Stimulated activated CD4-positive, alpha-beta T cell treated with anti-CD3 and anti-CD28 coated beads, Interleukin-12 subunit alpha, Interleukin-12 subunit beta, amount 100 ng/mL, for 4 hours (primary cell): ENCODE measurements at regions not wholly inside any gene's neighbourhood (a gene's known extent, or its start where the extent isn't known, plus 50 kb on each side); places are given as distances from the start of the nearest gene placed in this dataset.

Experiments used
- DNase-seq: peaks from one replicate; pipeline ENCODE4 v3.0.0-alpha.2; 2020

DNA sequence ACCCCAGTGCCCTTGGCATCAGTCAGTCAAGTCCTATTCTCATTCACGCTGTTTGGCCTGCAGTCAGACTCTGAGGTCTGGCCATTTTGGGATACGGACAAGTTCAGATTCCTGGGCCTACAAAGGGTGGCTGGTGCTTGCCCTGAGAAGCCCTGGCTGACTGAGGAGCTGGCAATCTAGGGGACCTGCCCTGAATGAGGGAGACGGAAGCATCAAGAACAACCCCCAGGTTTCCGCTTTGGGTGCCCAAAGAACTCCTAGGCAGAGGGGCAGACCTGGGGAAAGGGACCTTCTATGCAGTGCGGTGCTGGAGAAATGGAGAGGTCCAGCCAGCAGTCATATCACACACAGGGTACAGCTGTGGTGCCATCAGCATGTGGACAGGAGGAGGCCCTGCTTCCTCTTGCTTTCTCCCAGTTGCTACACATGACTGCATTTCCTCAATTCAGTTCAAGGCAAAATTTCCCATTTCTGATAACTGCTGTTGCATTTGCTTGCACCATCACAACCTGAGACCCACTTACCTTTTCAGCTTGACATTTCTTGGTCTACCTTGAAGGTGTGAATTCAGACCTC, 70.9 kb upstream of the LGALSL start:
- DNase-seq, result no peak

DNA sequence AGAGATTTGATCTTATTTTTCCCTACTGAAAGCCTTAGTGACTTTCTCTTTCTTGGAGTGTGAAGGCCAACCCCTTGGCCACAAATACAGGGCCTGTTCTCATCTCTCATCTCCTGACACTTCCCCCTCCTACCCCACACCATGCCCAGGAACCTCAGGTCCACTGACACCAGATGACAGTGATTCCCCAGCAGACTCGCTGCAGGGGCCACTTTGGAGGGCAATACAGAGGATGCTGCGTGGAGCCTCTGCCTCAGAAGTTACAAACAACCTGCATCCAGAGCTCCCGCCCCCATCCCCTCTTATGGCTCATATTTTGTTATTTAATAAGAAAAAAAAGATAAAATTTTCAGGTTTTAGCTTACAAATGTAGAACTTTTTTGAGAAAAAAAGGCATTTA, 70.1 kb upstream of the LGALSL start:
- DNase-seq, result no peak

DNA sequence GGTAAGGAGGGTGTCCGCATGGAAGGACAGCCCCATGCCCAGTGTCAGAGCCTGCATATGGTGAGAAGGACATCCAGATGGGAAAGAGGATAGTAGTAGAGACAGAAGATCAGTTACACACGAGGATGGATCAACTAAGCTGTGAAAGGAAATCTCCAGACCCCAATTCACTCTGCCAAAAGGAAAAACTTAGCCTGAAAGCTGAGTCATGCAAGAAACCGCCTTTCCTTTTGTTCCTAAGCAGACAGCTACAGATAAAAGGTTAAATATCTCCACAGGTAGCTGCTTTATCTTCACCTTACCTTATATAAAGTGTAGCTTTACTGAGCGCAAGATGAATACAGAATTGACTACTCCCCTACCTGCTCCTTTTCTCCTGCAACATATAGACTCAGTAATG, 67.3 kb upstream of the LGALSL start:
- DNase-seq, result no peak

DNA sequence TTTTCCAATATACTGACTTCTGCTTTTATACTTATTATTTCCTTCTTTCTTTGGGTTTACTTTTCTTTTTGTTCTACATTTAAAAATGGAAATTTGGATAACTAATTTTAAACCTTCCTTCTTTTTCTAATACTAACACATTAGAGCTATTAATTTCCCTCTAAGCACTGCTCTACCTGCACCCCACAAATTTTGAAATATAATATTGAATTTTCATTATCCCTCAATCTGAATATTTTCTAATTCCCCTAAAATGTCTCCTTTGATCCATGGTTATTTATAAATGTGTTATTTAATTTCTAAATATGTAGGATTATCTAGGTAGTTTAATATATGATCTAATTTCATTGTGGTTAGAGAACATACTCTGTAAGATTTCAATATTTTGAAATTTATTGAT, 63.4 kb upstream of the LGALSL start:
- DNase-seq, result no peak

DNA sequence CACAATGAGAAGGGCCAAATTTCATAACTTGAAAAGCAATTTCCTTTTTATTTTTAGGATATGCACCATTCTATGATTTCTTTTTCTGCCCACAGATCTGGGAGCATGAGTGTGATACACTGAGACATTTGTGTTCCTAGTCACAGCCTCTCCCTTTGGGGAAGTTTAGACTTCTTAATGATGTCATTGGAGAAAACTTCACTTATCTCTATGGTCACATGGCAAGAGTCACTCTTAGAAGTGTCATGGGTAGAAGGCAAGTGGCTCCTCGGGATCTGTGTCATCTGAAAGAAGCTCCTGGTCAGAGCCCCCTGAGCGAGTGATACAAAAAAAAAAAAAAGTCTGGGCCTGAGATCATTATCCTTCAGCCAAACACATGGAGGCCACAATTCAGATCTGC, 62.5 kb upstream of the LGALSL start:
- DNase-seq, result no peak

DNA sequence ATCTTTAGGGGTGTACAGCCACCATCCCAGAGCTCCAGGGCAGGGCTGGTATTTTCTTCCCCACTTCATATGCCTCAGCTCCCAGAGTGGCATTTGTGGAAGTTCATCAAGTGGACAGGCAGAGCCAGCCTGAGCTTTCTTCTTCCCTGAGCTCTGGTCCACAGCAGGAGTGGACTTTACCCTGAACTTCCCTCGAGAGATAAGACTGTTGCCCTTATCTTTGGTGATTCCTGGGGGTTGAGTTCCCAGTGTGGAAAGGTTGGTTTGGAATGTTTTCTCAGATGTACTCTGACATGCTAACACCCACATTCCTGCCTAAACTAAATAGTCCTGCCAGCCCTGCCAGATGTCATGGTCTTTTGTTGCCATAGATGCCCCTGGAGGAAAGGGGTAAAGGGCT, 62.0 kb upstream of the LGALSL start:
- no peak for DNase-seq

DNA sequence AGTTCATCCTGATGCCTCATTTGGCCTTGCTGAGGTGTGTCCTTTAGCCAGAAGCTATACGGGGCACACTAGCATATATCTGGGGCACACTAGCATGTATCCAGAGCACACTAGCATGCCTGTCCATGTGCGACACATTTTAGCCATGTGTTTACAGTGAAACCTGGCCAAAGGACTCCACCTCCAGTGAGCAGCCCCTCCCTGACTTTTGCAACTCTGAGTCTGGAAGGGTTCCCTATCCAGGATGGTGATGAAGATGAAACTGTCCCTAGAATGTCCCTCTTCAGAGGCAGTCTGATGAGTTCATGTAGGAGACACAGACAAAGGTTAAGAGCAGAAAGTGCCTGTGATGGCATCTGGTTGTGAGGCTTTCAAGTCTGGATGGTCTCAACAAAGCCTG, 61.4 kb upstream of the LGALSL start:
- DNase-seq, result no peak

DNA sequence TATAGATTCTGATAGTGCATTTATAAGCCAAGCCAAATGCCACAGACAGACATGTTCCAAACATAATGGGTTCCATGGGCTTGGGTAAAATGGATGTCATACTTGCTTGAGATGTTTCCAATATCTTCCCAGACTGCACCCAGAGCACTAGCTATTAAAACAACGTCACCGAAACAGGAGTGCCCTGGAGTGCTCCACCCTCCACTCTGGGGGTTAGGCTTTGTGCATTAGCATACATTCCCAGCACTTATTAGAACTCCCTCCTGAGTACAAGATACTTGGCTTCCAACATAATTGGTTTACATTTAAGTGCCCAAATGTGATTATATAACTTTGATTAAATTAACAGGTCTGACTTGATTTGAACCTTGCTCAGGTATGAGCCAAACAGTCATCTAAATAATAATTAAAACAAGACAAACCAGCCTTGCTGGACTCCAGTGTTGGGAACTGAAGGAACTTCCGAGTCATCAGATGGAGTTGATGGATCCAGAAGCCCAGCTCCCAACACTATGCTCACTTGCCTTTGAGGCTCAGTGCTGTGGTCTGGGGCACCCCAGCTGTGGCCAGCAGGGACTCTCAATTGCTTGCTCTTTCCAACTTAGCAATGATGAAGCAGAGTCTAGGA, 60.5 kb upstream of the LGALSL start:
- DNase-seq, result no peak

DNA sequence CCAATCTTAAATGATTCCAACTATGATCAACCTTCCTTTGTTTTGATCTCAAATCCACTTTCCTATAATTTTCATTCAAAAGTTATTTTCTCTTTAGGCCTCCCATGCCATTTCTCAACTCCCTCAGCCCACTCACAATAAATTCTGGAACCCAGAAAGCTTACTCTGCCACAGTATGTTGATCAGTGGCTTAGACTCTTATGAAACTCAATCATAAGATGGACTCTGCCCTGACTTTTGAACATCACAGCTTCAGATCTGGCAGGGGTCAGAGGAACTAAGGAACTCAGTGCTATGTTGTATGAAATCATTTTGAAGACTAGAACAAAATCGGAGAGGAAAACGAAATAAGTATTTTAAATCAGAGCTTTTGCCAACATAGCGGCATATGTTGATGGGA, 59.8 kb upstream of the LGALSL start:
- no peak for DNase-seq

DNA sequence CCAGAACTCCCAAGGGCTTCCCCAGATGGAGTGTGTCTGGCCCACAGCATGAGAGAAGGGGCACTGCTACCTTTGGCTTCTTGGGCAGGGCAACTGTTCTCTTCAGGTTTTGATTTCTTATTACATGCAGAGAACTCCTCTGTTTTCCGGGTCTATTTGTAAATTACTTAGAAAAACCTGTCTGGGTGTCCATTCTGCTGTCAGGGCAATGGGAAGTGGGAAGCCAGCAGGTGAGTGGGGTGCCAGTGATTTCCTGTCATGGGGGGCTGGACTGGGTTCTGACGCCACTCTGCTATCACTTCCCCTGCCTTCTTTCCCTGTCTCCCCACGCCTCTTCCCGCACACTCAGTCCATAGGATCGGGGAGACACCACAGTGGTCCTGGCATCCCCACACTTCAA, 58.0 kb upstream of the LGALSL start:
- DNase-seq, result no peak

DNA sequence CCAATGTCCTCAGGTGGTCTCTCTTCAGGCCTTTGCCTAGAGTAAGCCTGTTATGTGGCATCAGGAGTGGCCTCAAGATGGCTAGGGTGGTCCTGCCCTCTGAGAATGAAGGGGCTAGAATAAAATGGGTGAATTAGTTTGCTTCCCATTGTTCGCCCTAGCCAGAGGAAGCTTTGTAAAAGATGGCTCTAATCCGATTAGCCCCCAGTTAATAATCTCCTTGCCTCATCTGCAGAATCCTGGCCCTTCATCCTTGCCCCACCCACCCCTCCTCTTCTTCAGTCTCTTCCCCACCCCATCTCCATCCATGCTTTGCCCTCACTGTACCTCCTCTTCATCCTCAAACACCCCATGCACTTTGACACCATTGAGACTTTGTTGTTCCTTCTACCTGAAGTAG, 57.4 kb upstream of the LGALSL start:
- DNase-seq, result no peak

DNA sequence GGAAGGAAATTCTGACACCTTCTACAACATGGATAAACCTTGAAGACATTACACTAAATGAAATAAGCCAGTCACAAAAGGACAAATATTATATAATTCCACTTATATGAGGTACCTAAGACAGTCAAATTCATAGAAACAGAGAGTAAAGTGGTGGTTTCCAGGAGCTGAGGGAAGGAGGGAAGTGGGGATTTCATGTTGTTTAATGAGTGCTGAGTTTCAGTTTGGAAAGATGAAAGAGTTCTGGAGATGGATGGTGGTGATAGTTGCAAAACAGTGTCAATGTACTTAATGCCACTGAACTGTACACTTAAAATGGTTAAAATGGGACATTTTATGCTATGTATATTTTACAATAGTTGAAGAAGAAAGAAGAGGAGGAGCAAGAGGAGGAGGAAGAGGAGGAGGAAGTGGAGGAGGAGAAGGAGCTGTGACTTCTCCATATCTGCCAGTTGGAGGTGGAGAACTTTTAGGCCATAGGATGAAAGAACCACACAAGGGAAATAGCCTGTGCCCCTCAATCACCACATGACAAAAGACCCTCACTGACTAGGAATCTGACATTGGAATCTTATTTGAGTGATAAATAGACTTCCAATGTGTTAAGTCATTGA, 55.3 kb upstream of the LGALSL start:
- no peak for DNase-seq

DNA sequence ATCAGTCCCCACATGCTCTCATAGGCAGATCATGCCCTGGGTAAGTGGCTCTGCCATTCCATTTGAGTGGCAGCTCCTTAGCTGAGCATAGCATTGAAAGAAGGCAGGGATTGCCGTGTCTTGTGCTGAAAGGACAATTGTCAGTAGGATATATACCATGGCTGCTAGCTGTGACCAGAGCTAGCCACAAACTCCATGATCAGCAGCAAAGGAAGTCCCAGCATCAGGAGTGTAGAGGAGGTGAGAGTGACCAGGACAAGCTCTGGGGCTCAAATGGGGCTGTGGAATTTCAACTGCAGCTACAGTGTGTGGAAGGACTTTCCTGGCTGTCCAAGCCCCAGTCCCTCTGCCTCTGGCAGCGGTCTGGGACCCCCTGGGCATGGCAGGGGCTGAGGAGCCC, 54.4 kb upstream of the LGALSL start:
- DNase-seq, result no peak

DNA sequence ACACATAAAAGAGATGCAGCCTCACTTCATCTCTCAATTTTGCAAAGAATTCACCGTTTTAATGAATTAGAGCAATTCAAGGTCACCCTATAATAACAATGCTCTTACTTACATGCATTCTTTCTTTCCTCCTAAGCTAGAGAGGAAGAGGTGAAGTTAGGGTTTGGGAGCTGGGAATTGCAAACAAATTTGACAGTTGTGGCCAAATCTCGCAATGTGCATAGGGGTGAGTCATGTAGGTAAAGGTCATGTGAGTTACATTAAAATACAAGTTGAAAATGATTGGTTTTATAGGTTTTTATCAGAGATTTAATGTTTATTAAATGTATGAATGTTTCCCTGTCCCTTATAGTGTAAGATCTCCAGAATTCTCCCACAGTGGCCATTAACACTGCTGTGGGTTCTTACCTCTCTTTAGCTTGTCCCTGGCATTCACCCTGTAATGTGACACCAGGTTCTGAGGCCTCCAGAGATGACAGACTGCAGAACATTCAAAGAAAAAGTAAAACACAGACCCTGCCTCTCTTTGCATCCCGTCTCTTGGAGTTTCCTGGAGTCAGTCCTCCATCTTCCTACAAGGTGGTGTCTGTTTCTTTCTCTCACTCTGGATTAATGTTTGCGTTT, 53.7 kb upstream of the LGALSL start:
- DNase-seq, result no peak

DNA sequence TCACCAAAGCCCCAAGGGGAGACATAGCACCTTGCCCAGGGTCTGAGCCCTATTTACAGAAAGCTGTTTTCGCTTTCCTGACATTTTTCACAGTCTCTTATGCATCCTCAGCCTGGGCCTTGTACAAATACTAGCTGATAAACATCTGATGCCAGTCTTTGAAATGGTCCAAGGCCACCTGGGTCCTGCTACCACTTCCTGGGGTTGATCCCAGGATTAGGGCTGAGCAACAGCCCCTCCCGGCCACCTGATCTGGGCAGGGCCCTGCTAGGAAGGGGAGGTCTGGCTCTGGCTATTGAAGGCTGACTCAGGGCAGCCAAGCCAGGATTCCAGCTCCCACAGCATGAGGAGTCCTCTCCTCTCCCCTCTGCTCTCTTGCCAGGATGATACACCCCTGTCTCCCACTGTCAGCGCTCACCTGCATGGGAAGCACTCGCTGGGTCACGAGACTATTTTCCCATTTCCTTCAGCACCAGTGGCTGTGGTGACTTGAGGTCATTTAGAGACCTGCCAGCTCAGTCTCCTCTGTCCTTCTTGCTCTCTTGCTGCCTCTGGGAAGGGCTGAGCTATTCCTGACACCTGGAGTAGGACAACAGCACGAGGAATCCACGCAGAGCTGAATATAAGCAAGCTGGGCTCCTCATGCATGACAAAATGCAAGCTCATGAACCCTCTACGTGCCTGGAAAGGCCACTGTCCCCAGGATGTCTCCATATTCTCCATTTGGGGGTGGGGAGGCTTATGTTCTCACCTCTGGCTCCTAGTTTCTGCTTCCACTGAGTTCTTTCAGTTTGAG, 53.0 kb upstream of the LGALSL start:
- DNase-seq, result no peak

DNA sequence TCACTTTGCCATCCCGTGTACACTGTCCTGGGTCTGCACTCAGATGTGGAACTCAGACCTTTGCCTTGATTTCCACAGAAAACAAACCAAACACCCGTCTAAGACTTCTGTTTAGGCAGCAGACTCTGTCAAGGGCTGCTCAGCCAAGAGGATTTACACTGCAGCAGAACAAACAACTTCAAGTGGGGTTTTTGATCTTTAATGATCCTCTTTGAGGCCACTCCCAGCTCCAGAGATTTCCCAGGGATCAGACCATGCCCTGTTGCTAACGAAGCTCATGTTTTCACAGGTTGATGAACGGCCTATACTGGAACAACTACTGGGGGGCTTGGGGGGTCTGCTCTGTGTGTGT, 52.5 kb upstream of the LGALSL start:
- no peak for DNase-seq

DNA sequence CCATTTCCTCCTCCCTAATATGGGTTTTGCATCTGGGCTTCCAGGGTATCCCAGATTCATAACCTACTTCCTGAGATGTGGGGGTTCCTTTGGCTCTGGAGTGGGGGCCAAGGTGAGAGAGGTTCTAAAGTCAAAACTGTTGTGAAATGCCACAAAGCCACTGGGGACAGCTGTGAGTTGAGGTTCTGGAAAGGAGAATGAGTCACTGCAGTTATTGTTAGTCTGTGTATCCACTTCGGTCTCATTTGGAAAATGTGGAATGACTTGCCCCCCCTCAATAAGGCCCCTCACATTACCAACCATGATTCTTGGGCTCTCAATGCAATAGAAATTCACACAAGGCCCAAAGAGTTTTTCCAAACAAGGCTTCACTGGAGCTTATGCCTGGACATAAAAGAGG, 51.1 kb upstream of the LGALSL start:
- no peak for DNase-seq

DNA sequence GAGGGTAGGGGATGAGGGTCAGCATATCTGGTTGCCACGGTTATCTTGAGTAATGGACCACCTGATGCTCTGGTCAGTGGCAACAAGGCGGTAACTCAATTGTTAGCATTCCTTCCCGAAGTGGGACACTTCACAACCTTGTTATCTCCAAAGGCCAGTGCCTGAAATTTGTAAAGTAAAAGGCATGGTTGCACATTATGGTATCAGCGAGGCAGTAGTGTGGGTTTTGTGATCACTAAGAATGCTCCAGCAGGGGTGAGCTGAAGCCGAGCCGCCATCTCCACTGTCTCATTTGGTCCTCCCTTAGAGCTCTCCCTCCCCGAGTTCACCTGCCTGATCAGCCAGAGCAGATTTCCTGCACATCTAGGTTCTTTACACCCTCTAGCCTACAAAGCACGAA, 50.5 kb upstream of the LGALSL start:
- no peak for DNase-seq

DNA sequence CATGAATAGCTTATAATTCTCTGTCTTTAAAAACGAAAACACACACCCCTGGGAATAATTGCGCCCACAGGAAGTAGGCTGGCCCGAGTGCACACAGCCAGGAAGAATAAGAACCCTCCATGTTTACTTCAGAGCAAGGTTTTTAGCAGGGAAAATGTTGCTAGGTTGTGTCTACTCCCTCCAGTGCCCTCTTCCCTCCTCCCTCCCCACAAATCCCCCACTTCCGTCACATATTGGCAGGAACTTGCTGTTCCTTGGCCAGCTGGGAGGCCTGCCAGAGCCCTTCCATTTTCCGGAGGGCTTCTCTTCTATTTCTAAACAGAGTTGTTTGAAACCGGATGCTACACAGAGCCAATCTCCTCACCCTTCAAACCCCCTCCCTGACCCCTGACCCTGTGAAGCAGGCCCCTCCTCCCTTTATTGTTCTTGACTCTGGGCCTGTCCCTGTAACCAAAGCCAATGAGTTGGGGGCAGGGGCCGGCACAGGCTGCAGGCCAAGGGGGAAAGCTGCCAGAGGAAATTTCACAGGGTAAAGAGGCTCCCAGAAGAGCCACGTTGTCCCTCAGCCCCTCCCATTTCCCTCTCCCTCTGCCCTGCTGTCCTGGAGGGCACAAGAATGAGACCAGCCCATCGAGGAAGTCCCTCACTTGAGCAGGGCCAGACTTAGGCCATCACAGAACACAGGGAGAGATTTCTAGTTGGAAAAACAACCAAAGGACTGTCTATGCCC, 49.8 kb upstream of the LGALSL start:
- no peak for DNase-seq
